ENCODE measurements at regions not wholly inside any gene's neighbourhood (a gene's known extent, or its start where the extent isn't known, plus 50 kb on each side); places are given as distances from the start of the nearest gene placed in this dataset.

- H3K27ac ChIP-seq = no peak overlapping the region
- TF ChIP-seq CTCF (IDR thresholded peaks at IDR 0.05) = no peak
- TF ChIP-seq ZFX (IDR thresholded peaks at IDR 0.05; ENCODE audit: borderline replicate concordance) = no peak
Measured at GRCh38 chr1:201682964-201683363, 144.0 kb downstream of the NAV1 start.

- no peak for TF ChIP-seq CTCF (IDR thresholded peaks at IDR 0.05)
- TF ChIP-seq ZFX (IDR thresholded peaks at IDR 0.05; ENCODE audit: borderline replicate concordance) = no peak
- no peak overlapping the region for H3K27ac ChIP-seq
Measured at GRCh38 chr1:201683397-201683796, 144.5 kb downstream of the NAV1 start.

- TF ChIP-seq ZFX (IDR thresholded peaks at IDR 0.05; ENCODE audit: borderline replicate concordance) = no peak
- TF ChIP-seq CTCF (IDR thresholded peaks at IDR 0.05) = no peak
- no peak overlapping the region for H3K27ac ChIP-seq
Measured at GRCh38 chr1:201685485-201685884, 143.5 kb upstream of the IPO9 start.

DNA sequence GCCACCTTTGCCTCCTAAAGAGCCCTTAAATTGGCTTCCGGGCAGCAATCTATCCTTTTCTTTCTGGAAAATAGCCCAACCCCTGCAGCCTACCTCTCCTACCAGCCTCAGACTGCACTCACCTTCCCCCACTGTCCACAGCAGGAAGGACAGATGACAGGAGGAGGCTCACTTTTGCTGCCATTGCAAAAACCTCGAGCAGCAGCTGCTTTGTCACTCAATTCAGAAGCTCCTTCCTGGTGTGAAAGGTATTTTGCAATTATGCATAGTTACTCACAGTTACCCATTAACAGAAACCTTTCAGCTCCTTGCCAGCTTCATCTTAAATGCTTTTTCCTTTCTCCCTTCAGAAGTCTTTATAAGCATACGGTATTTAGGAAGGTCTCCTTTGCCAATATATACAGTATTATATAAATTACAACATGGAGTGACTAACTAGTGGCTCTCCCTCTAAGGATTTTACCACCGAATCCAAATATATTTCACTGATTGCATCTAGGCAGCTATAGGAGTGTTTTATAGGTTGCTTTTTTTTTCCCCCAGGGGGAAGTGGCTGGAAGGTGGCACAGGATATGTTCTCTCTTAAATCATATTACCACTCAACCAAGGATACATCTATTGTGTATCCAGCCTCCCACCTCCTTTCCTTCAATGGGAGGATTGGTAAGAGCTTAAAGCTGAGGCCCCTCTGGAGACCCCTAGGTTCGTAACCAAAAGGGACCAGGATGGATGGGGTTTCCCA, 142.1 kb upstream of the IPO9 start:
- no peak overlapping the region for H3K27ac ChIP-seq
- TF ChIP-seq ZFX (IDR thresholded peaks at IDR 0.05; ENCODE audit: borderline replicate concordance) = no peak
- TF ChIP-seq CTCF (IDR thresholded peaks at IDR 0.05) = no peak

- TF ChIP-seq CTCF (IDR thresholded peaks at IDR 0.05) = no peak
- TF ChIP-seq ZFX (IDR thresholded peaks at IDR 0.05; ENCODE audit: borderline replicate concordance) = no peak
Measured at GRCh38 chr1:201688514-201688913, 140.4 kb upstream of the IPO9 start.

DNA sequence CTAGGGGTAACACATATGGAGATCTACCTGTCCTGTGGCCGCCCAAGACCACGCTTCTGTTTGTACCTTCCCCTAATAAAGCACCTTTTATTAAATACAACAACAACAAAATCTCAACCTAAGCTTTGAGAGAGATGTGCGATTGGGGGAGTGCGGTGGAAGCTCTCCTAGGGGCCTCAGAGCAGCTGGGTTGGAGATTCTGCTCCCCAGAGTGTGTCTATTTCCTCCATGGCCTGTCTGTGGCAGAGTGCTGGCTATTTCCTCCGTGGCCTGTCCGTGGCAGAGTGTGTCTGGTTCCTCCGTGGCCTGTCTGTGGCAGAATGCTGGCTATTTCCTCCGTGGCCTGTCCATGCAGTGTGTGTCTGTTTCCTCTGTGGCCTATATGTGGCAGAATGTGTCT, 139.3 kb upstream of the IPO9 start:
- no peak for TF ChIP-seq ZFX (IDR thresholded peaks at IDR 0.05; ENCODE audit: borderline replicate concordance)
- no peak for TF ChIP-seq CTCF (IDR thresholded peaks at IDR 0.05)
- no peak overlapping the region for H3K27ac ChIP-seq

More at GRCh38 chr1:201688514-201688913, 140.4 kb upstream of the IPO9 start:
- H3K27ac ChIP-seq = no peak overlapping the region

DNA sequence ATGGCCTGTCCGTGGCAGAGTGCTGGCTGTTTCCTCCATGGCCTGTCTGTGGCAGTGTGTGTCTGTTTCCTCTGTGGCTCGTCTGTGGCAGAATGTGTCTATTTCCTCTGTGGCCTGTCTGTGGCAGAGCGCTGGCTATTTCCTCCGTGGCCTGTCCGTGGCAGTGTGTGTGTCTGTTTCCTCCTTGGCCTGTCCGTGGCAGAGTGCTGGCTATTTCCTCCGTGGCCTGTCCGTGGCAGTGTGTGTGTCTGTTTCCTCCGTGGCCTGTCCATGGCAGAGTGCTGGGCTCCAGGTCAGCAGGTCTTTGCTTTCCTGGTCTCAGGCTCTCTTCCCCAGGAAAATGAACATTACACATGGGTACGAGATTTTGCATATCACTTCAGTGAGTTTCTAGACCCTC, 138.4 kb upstream of the IPO9 start:
- no peak overlapping the region for H3K27ac ChIP-seq
- TF ChIP-seq CTCF (IDR thresholded peaks at IDR 0.05) (no peak), ZFX (IDR thresholded peaks at IDR 0.05; ENCODE audit: borderline replicate concordance) (no peak)

All from 22Rv1 (cell line).